SK-N-SH treated with all-trans-retinoic acid at 6 μM for 48 hours (cell line): ENCODE measurements at regions not wholly inside any gene's neighbourhood (a gene's known extent, or its start where the extent isn't known, plus 50 kb on each side); places are given as distances from the start of the nearest gene placed in this dataset.

Experiments used
- ATAC-seq: fragments of 200-7000 bp; cut with Tn5 transposase; 3 replicates; pipeline ENCODE4 v1.9.1; 2020; ENCODE audit warnings: mild to moderate bottlenecking, moderate library complexity
- ARNTL ChIP-seq: fragments of 450-650 bp; formaldehyde crosslinking; IDR thresholded peaks from 2 replicates; pipeline ENCODE4 v1.5.0; 2020; ENCODE audit warnings: low read depth, mild to moderate bottlenecking, moderate library complexity, borderline replicate concordance
- BACH2 ChIP-seq: fragments of 250-450 bp; sonication (Bioruptor Pico); IDR thresholded peaks from 2 replicates; pipeline ENCODE4 v1.9.0; 2021; ENCODE audit warnings: mild to moderate bottlenecking, borderline replicate concordance
- GLIS3 ChIP-seq: fragments of 250-450 bp; sonication (Bioruptor Pico); IDR thresholded peaks from 2 replicates; pipeline ENCODE4 v1.5.0; 2020; ENCODE audit warnings: mild to moderate bottlenecking, moderate library complexity
- OSR1 ChIP-seq: fragments of 250-450 bp; sonication (Bioruptor Pico); IDR thresholded peaks from 2 replicates; pipeline ENCODE4 v1.8.0; 2022; ENCODE audit warnings: moderate library complexity, mild to moderate bottlenecking, inconsistent platforms
- POU6F1 ChIP-seq: fragments of 250-450 bp; sonication (Bioruptor Pico); IDR thresholded peaks from 2 replicates; pipeline ENCODE4 v1.8.0; 2021; ENCODE audit warnings: low read depth, mild to moderate bottlenecking, moderate library complexity, borderline replicate concordance
- PPARA ChIP-seq: fragments of 250-450 bp; sonication (Bioruptor Pico); IDR thresholded peaks from 2 replicates; pipeline ENCODE4 v1.5.0; 2020; ENCODE audit warnings: mild to moderate bottlenecking, borderline replicate concordance
- TCF4 ChIP-seq: fragments of 250-450 bp; sonication (Bioruptor Pico); IDR thresholded peaks from 2 replicates; pipeline ENCODE4 v1.8.0; 2021; ENCODE audit warnings: mild to moderate bottlenecking, moderate library complexity, borderline replicate concordance
- TOX ChIP-seq: fragments of 250-450 bp; sonication (Bioruptor Pico); IDR thresholded peaks from 2 replicates; pipeline ENCODE4 v1.8.0; 2021; ENCODE audit warnings: mild to moderate bottlenecking, moderate library complexity, borderline replicate concordance
- ZC3H10 ChIP-seq: fragments of 250-450 bp; sonication (Bioruptor Pico); IDR thresholded peaks from 2 replicates; pipeline ENCODE4 v1.5.1; 2021; ENCODE audit warnings: mild to moderate bottlenecking, moderate library complexity
- ZFP3 ChIP-seq: fragments of 250-450 bp; sonication (Bioruptor Pico); IDR thresholded peaks from 2 replicates; pipeline ENCODE4 v1.5.0; 2020; ENCODE audit warnings: mild to moderate bottlenecking, moderate library complexity
- ZFP30 ChIP-seq: fragments of 450-650 bp; formaldehyde crosslinking; IDR thresholded peaks from 2 replicates; pipeline ENCODE4 v1.5.0; 2022; ENCODE audit warnings: mild to moderate bottlenecking, moderate library complexity
- ZNF565 ChIP-seq: fragments of 450-650 bp; formaldehyde crosslinking; conservative IDR thresholded peaks from 2 replicates; pipeline ENCODE4 v1.5.0; 2020; ENCODE audit warnings: low read depth, mild to moderate bottlenecking, moderate library complexity
- ZNF70 ChIP-seq: fragments of 450-650 bp; formaldehyde crosslinking; IDR thresholded peaks from 2 replicates; pipeline ENCODE4 v1.5.0; 2020; ENCODE audit warnings: mild to moderate bottlenecking, moderate library complexity
- ZNF8 ChIP-seq: fragments of 450-650 bp; formaldehyde crosslinking; IDR thresholded peaks from 2 replicates; pipeline ENCODE4 v1.5.0; 2020; ENCODE audit warnings: mild to moderate bottlenecking, moderate library complexity
- TF ChIP-seq, protein P1 (sequence below): fragments of 250-450 bp; sonication (Bioruptor Pico); IDR thresholded peaks from 2 replicates; pipeline ENCODE4 v1.5.1; 2021; ENCODE audit warnings: mild to moderate bottlenecking, moderate library complexity
- TF ChIP-seq, protein P2 (sequence below): fragments of 250-450 bp; sonication (Bioruptor Pico); IDR thresholded peaks from 2 replicates; pipeline ENCODE4 v1.5.0; 2020; ENCODE audit warnings: mild to moderate bottlenecking, moderate library complexity
- TF ChIP-seq, protein P3 (sequence below): fragments of 250-450 bp; sonication (Bioruptor Pico); IDR thresholded peaks from 2 replicates; pipeline ENCODE4 v1.8.0; 2020; ENCODE audit warnings: mild to moderate bottlenecking, moderate library complexity, borderline replicate concordance

- TF ChIP-seq ARNTL (CRISPR knock-in tag) (no peak), OSR1 (CRISPR knock-in tag) (no peak), PPARA (CRISPR knock-in tag) (no peak), ZNF565 (CRISPR knock-in tag) (no peak), ZNF70 (CRISPR knock-in tag) (no peak), TCF4 (CRISPR knock-in tag) (no peak)
- TF ChIP-seq, protein P1, sequence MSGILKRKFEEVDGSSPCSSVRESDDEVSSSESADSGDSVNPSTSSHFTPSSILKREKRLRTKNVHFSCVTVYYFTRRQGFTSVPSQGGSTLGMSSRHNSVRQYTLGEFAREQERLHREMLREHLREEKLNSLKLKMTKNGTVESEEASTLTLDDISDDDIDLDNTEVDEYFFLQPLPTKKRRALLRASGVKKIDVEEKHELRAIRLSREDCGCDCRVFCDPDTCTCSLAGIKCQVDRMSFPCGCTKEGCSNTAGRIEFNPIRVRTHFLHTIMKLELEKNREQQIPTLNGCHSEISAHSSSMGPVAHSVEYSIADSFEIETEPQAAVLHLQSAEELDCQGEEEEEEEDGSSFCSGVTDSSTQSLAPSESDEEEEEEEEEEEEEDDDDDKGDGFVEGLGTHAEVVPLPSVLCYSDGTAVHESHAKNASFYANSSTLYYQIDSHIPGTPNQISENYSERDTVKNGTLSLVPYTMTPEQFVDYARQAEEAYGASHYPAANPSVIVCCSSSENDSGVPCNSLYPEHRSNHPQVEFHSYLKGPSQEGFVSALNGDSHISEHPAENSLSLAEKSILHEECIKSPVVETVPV (CRISPR knock-in tag): no peak
- TF ChIP-seq, all 23 proteins: peak for 0
Observed at GRCh38 chr13:39810091-39810877, 154.8 kb downstream of the COG6 start (continued).

DNA sequence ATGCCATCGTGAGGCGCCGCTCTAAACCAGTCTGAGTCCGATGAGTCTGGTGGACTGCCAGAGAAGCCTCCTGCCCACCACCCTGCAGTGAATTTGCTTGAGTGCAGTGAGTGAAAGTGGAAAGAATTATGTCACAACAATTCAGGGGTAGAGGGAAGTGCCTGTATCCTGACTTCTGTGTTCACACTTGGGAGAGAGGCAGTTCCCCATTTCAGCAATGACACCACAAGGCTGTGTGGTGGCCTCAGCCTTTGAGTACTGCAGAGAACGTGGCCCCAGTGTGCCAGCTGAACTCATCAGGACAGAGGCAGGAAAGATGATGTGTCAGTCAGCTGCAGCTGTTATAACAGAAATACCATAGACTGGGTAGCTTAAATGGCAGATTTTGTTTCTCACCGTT, 155.6 kb downstream of the COG6 start:
- TF ChIP-seq OSR1 (CRISPR knock-in tag): no peak
- TF ChIP-seq TOX (CRISPR knock-in tag): no peak
- TF ChIP-seq GLIS3 (CRISPR knock-in tag): no peak
- no peak for TF ChIP-seq POU6F1 (CRISPR knock-in tag)
- TF ChIP-seq ZNF70 (CRISPR knock-in tag): no peak
- ATAC-seq: no peak

GRCh38 chr13:39811696-39812095, 156.2 kb downstream of the COG6 start:
- no peak for ATAC-seq
- TF ChIP-seq, protein P2, sequence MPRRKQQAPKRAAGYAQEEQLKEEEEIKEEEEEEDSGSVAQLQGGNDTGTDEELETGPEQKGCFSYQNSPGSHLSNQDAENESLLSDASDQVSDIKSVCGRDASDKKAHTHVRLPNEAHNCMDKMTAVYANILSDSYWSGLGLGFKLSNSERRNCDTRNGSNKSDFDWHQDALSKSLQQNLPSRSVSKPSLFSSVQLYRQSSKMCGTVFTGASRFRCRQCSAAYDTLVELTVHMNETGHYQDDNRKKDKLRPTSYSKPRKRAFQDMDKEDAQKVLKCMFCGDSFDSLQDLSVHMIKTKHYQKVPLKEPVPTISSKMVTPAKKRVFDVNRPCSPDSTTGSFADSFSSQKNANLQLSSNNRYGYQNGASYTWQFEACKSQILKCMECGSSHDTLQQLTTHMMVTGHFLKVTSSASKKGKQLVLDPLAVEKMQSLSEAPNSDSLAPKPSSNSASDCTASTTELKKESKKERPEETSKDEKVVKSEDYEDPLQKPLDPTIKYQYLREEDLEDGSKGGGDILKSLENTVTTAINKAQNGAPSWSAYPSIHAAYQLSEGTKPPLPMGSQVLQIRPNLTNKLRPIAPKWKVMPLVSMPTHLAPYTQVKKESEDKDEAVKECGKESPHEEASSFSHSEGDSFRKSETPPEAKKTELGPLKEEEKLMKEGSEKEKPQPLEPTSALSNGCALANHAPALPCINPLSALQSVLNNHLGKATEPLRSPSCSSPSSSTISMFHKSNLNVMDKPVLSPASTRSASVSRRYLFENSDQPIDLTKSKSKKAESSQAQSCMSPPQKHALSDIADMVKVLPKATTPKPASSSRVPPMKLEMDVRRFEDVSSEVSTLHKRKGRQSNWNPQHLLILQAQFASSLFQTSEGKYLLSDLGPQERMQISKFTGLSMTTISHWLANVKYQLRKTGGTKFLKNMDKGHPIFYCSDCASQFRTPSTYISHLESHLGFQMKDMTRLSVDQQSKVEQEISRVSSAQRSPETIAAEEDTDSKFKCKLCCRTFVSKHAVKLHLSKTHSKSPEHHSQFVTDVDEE (CRISPR knock-in tag): no peak
- TF ChIP-seq BACH2 (CRISPR knock-in tag): no peak
- TF ChIP-seq ZNF565 (CRISPR knock-in tag): no peak
- no peak for TF ChIP-seq ZNF8 (CRISPR knock-in tag)
- no peak for TF ChIP-seq PPARA (CRISPR knock-in tag)
- TF ChIP-seq GLIS3 (CRISPR knock-in tag): no peak
- TF ChIP-seq, protein P1 (CRISPR knock-in tag): no peak
- no peak for TF ChIP-seq ZNF70 (CRISPR knock-in tag)
- TF ChIP-seq ZFP3 (CRISPR knock-in tag): no peak
- TF ChIP-seq OSR1 (CRISPR knock-in tag): no peak

DNA sequence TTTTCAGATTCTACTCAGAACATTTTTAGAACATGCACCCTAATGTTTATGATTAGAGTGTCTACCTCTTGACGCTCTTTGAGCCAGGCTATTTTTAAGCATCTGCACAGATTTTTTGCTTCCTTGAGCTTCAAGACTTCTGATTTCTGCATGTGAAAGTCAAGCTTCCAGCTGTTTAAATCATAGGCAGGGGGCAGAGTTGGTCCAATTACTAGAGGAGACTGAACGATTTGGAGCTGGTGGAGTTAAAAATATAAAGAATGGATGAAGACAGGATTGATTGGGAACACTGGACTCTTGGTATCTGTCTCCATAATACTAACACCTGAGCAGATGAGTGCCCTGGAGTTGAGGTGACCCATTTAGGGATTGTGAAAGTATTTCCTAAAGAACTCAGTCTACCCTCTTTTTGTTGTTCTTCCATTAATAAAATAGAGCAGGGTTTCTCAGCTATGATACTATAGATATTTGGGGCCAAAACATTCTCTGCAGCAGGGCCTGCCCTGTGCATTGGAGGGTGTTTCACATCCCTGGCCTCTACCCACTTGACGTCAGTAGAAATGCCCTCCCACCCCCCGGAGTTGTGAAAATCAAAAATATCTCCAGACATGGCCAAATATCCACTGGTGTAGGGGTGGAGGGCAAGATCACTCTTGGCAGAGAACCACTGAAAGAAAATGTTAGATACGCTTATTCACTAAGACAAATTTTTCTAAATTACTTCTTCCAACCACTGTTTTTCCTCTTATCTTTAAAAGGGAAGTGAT, 160.1 kb downstream of the COG6 start:
- TF ChIP-seq OSR1 (CRISPR knock-in tag) (no peak), ARNTL (CRISPR knock-in tag) (no peak), ZFP30 (CRISPR knock-in tag) (no peak), TOX (CRISPR knock-in tag) (no peak), ZC3H10 (no peak), GLIS3 (CRISPR knock-in tag) (no peak), ZFP3 (CRISPR knock-in tag) (no peak)
- TF ChIP-seq, protein P3, sequence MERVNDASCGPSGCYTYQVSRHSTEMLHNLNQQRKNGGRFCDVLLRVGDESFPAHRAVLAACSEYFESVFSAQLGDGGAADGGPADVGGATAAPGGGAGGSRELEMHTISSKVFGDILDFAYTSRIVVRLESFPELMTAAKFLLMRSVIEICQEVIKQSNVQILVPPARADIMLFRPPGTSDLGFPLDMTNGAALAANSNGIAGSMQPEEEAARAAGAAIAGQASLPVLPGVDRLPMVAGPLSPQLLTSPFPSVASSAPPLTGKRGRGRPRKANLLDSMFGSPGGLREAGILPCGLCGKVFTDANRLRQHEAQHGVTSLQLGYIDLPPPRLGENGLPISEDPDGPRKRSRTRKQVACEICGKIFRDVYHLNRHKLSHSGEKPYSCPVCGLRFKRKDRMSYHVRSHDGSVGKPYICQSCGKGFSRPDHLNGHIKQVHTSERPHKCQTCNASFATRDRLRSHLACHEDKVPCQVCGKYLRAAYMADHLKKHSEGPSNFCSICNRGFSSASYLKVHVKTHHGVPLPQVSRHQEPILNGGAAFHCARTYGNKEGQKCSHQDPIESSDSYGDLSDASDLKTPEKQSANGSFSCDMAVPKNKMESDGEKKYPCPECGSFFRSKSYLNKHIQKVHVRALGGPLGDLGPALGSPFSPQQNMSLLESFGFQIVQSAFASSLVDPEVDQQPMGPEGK (CRISPR knock-in tag): no peak
- no peak for ATAC-seq
